ENCODE measurements at regions not wholly inside any gene's neighbourhood (a gene's known extent, or its start where the extent isn't known, plus 50 kb on each side); places are given as distances from the start of the nearest gene placed in this dataset.

DNA sequence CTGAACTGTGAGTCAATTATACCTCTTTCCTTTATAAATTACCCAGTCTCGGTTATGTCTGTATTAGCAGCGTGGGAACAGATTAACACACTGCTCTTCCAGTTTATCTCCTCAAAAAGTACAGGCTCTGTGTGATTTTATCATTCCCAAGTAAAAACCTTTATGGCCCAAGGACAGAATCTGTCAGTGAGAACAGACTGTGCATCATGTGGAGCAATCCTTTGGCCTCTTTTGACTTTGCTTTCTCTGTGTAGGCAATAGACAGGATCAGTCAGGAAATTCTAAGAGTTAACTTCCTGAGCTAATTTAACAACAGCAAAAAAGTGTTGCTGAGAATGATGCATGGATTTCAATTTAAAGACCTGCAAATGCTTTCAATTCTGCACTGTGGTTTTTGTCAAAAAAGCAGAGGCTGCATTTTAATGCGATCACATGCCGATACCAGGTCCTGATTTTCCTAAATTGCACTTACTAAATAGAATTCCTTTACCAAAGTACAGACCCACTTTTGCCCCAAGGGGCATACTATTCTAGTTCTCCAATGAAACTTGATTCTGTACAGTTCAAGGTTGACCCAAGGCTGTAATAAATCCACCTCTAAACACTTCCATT is 246.7 kb upstream of the MARCKS start:
- H3K4me3 ChIP-seq (ENCODE audit: low read depth, low read length), result no peak overlapping the region
- DNase-seq (ENCODE audit: low read depth), result no peak
- no peak for TF ChIP-seq CTCF (IDR thresholded peaks at IDR 0.05; ENCODE audit: control insufficient read depth, extremely low read depth, insufficient read depth)

DNA sequence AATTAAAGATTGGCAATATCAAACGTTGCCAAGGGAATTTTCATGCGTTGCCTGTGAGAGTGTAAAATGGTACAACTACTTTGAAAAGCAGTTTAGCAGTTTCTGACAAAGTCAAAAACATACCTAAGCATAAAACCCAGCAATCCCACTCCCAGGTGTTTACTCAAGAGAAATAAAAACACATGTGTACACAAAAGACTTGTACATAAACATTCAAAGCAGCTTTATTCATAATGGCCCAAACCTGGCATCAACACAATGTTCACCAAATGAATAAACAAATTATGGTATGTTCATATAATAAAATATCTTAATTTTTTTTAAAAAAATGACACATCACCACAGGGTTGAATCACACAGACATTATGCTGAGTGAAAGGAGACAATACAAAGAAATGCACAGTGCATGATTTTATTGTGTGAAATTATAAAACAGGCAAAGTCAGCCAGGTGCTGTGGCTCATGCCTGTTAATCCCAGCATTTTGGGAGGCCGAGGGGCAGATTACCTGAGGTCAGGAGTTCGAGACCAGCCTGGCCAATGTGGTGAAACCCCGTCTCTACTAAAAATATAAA is 240.4 kb upstream of the MARCKS start:
- DNase-seq (ENCODE audit: low read depth), result peak; percentile 74
- no peak overlapping the region for H3K4me3 ChIP-seq (ENCODE audit: low read depth, low read length)
- no peak for TF ChIP-seq CTCF (IDR thresholded peaks at IDR 0.05; ENCODE audit: control insufficient read depth, extremely low read depth, insufficient read depth)

DNA sequence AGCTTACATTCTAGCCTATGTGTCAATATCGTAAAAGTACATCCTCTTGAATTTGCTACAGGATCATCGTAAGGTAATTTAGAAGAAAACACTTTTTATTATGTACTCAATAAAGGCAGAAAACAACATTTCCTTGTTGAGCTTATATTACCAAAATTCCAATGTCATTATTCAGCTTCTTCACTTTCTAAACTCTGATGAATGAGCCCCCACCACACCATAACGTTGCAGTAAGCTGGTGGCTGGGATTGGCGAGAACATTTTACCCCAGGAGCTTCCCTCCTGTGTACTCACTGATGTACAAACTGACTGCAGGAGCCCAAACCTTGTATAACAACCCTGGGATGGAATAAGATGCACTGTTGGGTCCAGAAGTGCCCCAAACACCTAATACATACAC is 238.1 kb upstream of the MARCKS start:
- TF ChIP-seq CTCF (IDR thresholded peaks at IDR 0.05; ENCODE audit: control insufficient read depth, extremely low read depth, insufficient read depth), result no peak
- DNase-seq (ENCODE audit: low read depth), result no peak
- H3K4me3 ChIP-seq (ENCODE audit: low read depth, low read length), result no peak overlapping the region

GRCh38 chr6:113620386-113620785 is 236.8 kb upstream of the MARCKS start:
- no peak for TF ChIP-seq CTCF (IDR thresholded peaks at IDR 0.05; ENCODE audit: control insufficient read depth, extremely low read depth, insufficient read depth)
- no peak overlapping the region for H3K4me3 ChIP-seq (ENCODE audit: low read depth, low read length)
- no peak for DNase-seq (ENCODE audit: low read depth)

DNA sequence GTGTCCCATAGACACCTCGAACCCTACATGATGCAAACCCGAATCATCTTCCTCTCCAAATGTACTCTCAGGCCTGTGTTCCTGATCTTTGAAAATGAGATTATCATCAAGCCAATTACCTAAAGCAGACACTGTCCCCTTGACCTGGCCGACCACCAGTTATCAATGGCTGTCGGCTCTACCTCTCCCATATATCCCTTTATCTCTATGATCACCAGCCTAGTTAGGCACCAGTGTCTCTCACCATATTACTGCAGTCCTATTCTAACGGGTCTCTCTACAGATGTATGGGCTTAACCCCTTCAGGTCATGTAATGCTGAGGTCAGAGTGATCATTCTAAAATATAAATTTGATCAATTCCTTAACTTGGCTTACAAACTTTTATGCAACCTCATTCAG is 234.9 kb upstream of the MARCKS start:
- DNase-seq (ENCODE audit: low read depth), result no peak
- H3K4me3 ChIP-seq (ENCODE audit: low read depth, low read length), result no peak overlapping the region
- TF ChIP-seq CTCF (IDR thresholded peaks at IDR 0.05; ENCODE audit: control insufficient read depth, extremely low read depth, insufficient read depth), result no peak

- H3K4me3 ChIP-seq (ENCODE audit: low read depth, low read length), result no peak overlapping the region
- no peak for TF ChIP-seq CTCF (IDR thresholded peaks at IDR 0.05; ENCODE audit: control insufficient read depth, extremely low read depth, insufficient read depth)
- DNase-seq (ENCODE audit: low read depth), result no peak
Observed at GRCh38 chr6:113623129-113623528, 234.0 kb upstream of the MARCKS start.

DNA sequence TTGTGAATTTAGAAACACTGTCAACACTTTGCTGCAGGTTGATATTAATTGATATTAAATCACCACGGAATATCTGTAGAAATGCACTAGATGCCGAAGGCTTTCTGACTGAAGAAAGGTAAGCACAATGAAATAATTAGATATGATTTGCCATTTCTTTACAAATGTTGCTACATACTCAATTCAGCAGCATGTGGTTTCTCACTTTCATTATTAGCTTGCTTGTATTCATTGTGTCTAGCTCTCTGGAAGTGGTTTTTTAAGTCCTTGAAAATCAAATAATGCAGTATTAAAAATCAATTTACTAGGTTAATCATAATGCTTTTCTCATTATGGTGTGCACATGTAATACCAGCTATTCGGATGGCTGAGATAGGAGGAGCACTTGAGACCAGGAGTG is 231.3 kb upstream of the MARCKS start:
- no peak for DNase-seq (ENCODE audit: low read depth)
- H3K4me3 ChIP-seq (ENCODE audit: low read depth, low read length), result no peak overlapping the region
- no peak for TF ChIP-seq CTCF (IDR thresholded peaks at IDR 0.05; ENCODE audit: control insufficient read depth, extremely low read depth, insufficient read depth)
